Fibroblast of villous mesenchyme (primary cell): ENCODE measurements at regions not wholly inside any gene's neighbourhood (a gene's known extent, or its start where the extent isn't known, plus 50 kb on each side); places are given as distances from the start of the nearest gene placed in this dataset.

ENCODE experiments used
- DNase-seq: peaks from one replicate; pipeline ENCODE4 v3.0.0-alpha.2; 2010; ENCODE audit warnings: low read depth
- H3K4me3 ChIP-seq: 2 replicates; pipeline ENCODE4 v1.5.1; 2011; ENCODE audit warnings: low read depth, mild to moderate bottlenecking, low read length
- CTCF ChIP-seq: IDR thresholded peaks from 2 replicates; pipeline ENCODE4 v1.5.1; 2012; ENCODE audit warnings: low read depth, mild to moderate bottlenecking, low read length; ENCODE audit not compliant: insufficient read depth

GRCh38 chr4:186875476-186875875 is 151.8 kb upstream of the FAT1 start:
- TF ChIP-seq CTCF, result no peak
- H3K4me3 ChIP-seq, result no peak overlapping the region
- no peak for DNase-seq

- no peak for DNase-seq
- no peak for TF ChIP-seq CTCF
- no peak overlapping the region for H3K4me3 ChIP-seq
Measured at GRCh38 chr4:186876961-186877626, 153.4 kb upstream of the FAT1 start.

GRCh38 chr4:186878203-186878776 is 154.6 kb upstream of the FAT1 start:
- no peak overlapping the region for H3K4me3 ChIP-seq
- no peak for TF ChIP-seq CTCF
- DNase-seq, result no peak

GRCh38 chr4:186881521-186882220 is 158.0 kb upstream of the FAT1 start:
- peak; percentile 61 for DNase-seq
- TF ChIP-seq CTCF, result no peak
- no peak overlapping the region for H3K4me3 ChIP-seq

- no peak for TF ChIP-seq CTCF
- DNase-seq, result no peak
- no peak overlapping the region for H3K4me3 ChIP-seq
Measured at GRCh38 chr4:186882293-186882692, 158.6 kb upstream of the FAT1 start.

GRCh38 chr4:186885289-186885688 is 161.6 kb upstream of the FAT1 start:
- no peak for DNase-seq
- no peak overlapping the region for H3K4me3 ChIP-seq
- TF ChIP-seq CTCF, result no peak
